Transverse colon (tissue), 3 donors: ENCODE measurements at regions not wholly inside any gene's neighbourhood (a gene's known extent, or its start where the extent isn't known, plus 50 kb on each side); places are given as distances from the start of the nearest gene placed in this dataset.

Experiments
- EP300 ChIP-seq: sonication (generic); formaldehyde crosslinking; IDR thresholded peaks from one replicate; pipeline ENCODE4 v1.6.1; 2017; ENCODE audit warnings: antibody characterized with exemption, low read depth
- POLR2A ChIP-seq: fragments of 450-650 bp; IDR thresholded peaks from one replicate; pipeline ENCODE4 v1.6.1; 2016; ENCODE audit warnings: antibody characterized with exemption, mild to moderate bottlenecking, moderate library complexity
- TF ChIP-seq, protein P1 (sequence below), 5 experiments: fragments of 200-600 bp in 3 of 5; fragments of 450-650 bp in 2 of 5; sonication (generic) in 3 of 5; IDR thresholded peaks; 1 replicate in 2 of 5; 2 replicates in 3 of 5; pipeline ENCODE4 v1.5.1; 2016 to 2017; ENCODE audit warnings: antibody characterized with exemption in 5 of 5, inconsistent platforms in 3 of 5, mild to moderate bottlenecking in 2 of 5, moderate library complexity in 1 of 5

DNA sequence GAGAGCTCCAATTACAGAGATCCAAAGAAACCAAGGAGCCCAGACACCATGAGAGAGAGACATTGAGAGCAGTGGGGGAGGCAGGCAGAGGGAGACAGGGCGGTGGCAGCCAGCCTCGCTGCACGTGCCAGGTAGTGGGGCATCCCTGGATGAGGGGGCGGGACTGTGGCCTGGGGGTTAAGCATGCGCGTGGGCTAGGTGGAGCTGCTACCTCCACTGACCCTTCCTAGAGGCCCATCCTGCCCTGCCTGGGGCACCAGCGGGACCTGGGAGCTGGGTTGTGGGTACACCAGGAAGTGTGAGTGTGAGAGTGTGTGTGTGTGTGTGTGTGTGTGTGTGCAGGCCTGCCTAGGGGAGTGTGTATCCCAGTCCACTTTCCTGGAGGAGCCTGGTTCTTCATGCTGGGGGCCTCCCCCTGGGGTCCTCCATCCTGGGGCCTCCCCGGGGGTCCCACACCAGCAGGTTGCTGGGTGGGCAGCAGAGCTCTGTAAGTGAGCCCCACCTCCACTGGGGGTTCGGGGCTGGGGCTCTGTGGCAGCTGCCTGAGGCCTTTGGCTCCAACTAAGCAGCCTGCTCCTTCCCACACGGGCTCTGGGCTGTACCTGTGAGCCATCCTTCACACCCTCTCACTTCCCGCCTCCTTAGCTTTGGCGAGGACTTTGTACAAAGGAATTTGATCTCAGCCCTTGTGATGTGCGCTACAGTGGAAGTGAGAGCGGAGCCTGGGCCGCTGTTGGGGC lies 127.4 kb downstream of the IRF8 start:
- no peak for TF ChIP-seq POLR2A
- TF ChIP-seq, protein P1, sequence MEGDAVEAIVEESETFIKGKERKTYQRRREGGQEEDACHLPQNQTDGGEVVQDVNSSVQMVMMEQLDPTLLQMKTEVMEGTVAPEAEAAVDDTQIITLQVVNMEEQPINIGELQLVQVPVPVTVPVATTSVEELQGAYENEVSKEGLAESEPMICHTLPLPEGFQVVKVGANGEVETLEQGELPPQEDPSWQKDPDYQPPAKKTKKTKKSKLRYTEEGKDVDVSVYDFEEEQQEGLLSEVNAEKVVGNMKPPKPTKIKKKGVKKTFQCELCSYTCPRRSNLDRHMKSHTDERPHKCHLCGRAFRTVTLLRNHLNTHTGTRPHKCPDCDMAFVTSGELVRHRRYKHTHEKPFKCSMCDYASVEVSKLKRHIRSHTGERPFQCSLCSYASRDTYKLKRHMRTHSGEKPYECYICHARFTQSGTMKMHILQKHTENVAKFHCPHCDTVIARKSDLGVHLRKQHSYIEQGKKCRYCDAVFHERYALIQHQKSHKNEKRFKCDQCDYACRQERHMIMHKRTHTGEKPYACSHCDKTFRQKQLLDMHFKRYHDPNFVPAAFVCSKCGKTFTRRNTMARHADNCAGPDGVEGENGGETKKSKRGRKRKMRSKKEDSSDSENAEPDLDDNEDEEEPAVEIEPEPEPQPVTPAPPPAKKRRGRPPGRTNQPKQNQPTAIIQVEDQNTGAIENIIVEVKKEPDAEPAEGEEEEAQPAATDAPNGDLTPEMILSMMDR (IDR thresholded peaks at IDR 0.05), result no peak
- no peak for TF ChIP-seq EP300
